Mesothelial cell of epicardium (in vitro differentiated cells): ENCODE measurements at regions not wholly inside any gene's neighbourhood (a gene's known extent, or its start where the extent isn't known, plus 50 kb on each side); places are given as distances from the start of the nearest gene placed in this dataset.

Experiments
- DNase-seq, 2 experiments: peaks; one replicate each; pipeline ENCODE4 v3.0.0; 2021; ENCODE audit warnings: low spot score in 2 of 2; ENCODE audit not compliant: unreplicated experiment in 2 of 2
- H3K27ac Mint-ChIP-seq: 2 replicates; pipeline ENCODE4 v1.8.0; 2021; ENCODE audit warnings: mixed read lengths
- H3K27me3 Mint-ChIP-seq: 2 replicates; pipeline ENCODE4 v1.8.0; 2021; ENCODE audit warnings: low read depth, mixed read lengths
- H3K36me3 Mint-ChIP-seq: 2 replicates; pipeline ENCODE4 v1.8.0; 2021; ENCODE audit warnings: mixed read lengths
- H3K4me1 Mint-ChIP-seq: 2 replicates; pipeline ENCODE4 v1.8.0; 2021; ENCODE audit warnings: mixed read lengths
- H3K4me3 Mint-ChIP-seq: 2 replicates; pipeline ENCODE4 v1.8.0; 2021; ENCODE audit warnings: mild to moderate bottlenecking, moderate library complexity, mixed read lengths
- H3K9me3 Mint-ChIP-seq: 2 replicates; pipeline ENCODE4 v1.8.0; 2021; ENCODE audit warnings: mixed read lengths
- CTCF ChIP-seq: fragments of 200-600 bp; sonication (generic); IDR thresholded peaks from one replicate; pipeline ENCODE4 v1.5.0; 2021; ENCODE audit warnings: antibody characterized with exemption; ENCODE audit not compliant: unreplicated experiment

GRCh38 chr4:178165251-178165950 lies 723.2 kb upstream of the AGA start:
- no peak for TF ChIP-seq CTCF
- H3K27ac Mint-ChIP-seq, result peak overlapping the region; percentile 23
- H3K9me3 Mint-ChIP-seq, result peaks cover 16% of the 10 kb centered on the region
- DNase-seq, result no peak
- no peaks in the 10 kb centered on the region for H3K27me3 Mint-ChIP-seq
- peaks cover 6% of the 10 kb centered on the region for H3K36me3 Mint-ChIP-seq
- H3K4me1 Mint-ChIP-seq, result peaks cover 17% of the 10 kb centered on the region
- no peak overlapping the region for H3K4me3 Mint-ChIP-seq

- H3K4me1 Mint-ChIP-seq, result peaks cover 17% of the 10 kb centered on the region
- no peak overlapping the region for H3K4me3 Mint-ChIP-seq
- peaks cover 6% of the 10 kb centered on the region for H3K36me3 Mint-ChIP-seq
- H3K27ac Mint-ChIP-seq, result peak overlapping the region; percentile 23
- TF ChIP-seq CTCF, result no peak
- H3K9me3 Mint-ChIP-seq, result peaks cover 15% of the 10 kb centered on the region
- no peaks in the 10 kb centered on the region for H3K27me3 Mint-ChIP-seq
- no peak for DNase-seq
Measured at GRCh38 chr4:178165951-178166308, 723.7 kb upstream of the AGA start.

- Mint-ChIP-seq H3K9me3 (peaks cover 4% of the 10 kb centered on the region), H3K27me3 (no peaks in the 10 kb centered on the region), H3K4me1 (no peaks in the 10 kb centered on the region), H3K4me3 (no peak overlapping the region), H3K27ac (no peak overlapping the region), H3K36me3 (no peaks in the 10 kb centered on the region)
- DNase-seq, result no peak
- TF ChIP-seq CTCF, result no peak
Measured at GRCh38 chr4:178173771-178174170, 731.5 kb upstream of the AGA start.

GRCh38 chr4:178174756-178175155 lies 732.5 kb upstream of the AGA start:
- Mint-ChIP-seq H3K4me1 (no peaks in the 10 kb centered on the region), H3K4me3 (no peak overlapping the region), H3K36me3 (no peaks in the 10 kb centered on the region), H3K27ac (no peak overlapping the region), H3K27me3 (no peaks in the 10 kb centered on the region), H3K9me3 (peaks cover 10% of the 10 kb centered on the region)
- no peak for TF ChIP-seq CTCF
- DNase-seq, result no peak

GRCh38 chr4:178185517-178185916 lies 743.3 kb upstream of the AGA start:
- H3K27me3 Mint-ChIP-seq, result no peaks in the 10 kb centered on the region
- H3K9me3 Mint-ChIP-seq, result peaks cover 10% of the 10 kb centered on the region
- no peak for TF ChIP-seq CTCF
- H3K36me3 Mint-ChIP-seq, result no peaks in the 10 kb centered on the region
- H3K27ac Mint-ChIP-seq, result no peak overlapping the region
- DNase-seq, result no peak
- no peak overlapping the region for H3K4me3 Mint-ChIP-seq
- H3K4me1 Mint-ChIP-seq, result peaks cover 5% of the 10 kb centered on the region

- Mint-ChIP-seq H3K27ac (no peak overlapping the region), H3K4me1 (no peaks in the 10 kb centered on the region), H3K36me3 (no peaks in the 10 kb centered on the region), H3K27me3 (no peaks in the 10 kb centered on the region), H3K9me3 (peaks cover 5% of the 10 kb centered on the region), H3K4me3 (no peak overlapping the region)
- TF ChIP-seq CTCF, result no peak
- DNase-seq, result no peak
Measured at GRCh38 chr4:178192611-178193010, 750.4 kb upstream of the AGA start.
